SK-N-MC (cell line): ENCODE measurements at regions not wholly inside any gene's neighbourhood (a gene's known extent, or its start where the extent isn't known, plus 50 kb on each side); places are given as distances from the start of the nearest gene placed in this dataset.

Experiments
- EZH2 ChIP-seq: fragments of 200-600 bp; sonication (generic); IDR thresholded peaks from one replicate; pipeline ENCODE4 v1.6.1; 2017; ENCODE audit warnings: antibody characterized with exemption
- FOXP2 ChIP-seq: optimal IDR thresholded peaks from 2 replicates; pipeline ENCODE3; 2011; ENCODE audit warnings: mild to moderate bottlenecking, moderate library complexity; ENCODE audit not compliant: insufficient read depth; ENCODE audit errors: extremely low read length, control extremely low read depth
- POLR2AphosphoS5 ChIP-seq: IDR thresholded peaks from 2 replicates; pipeline ENCODE4 v1.6.1; 2012; ENCODE audit warnings: mild to moderate bottlenecking, low read depth, low read length, borderline replicate concordance

GRCh38 chr15:37375519-37375918 lies 275.2 kb upstream of the MEIS2 start:
- TF ChIP-seq EZH2 (no peak), POLR2AphosphoS5 (no peak), FOXP2 (no peak)
